GM21528 (cell line): ENCODE measurements at regions not wholly inside any gene's neighbourhood (a gene's known extent, or its start where the extent isn't known, plus 50 kb on each side); places are given as distances from the start of the nearest gene placed in this dataset.
"Not testable (repeated sequence)": the region's sequence is repeated elsewhere in the genome, so short reads cannot be mapped to it uniquely, and the experiment has no call there.

Experiments used
- ATAC-seq: cut with Tn5 transposase; IDR thresholded peaks from one replicate; pipeline ENCODE4 v1.9.1; 2021; ENCODE audit warnings: mild to moderate bottlenecking, moderate library complexity; ENCODE audit not compliant: unreplicated experiment, low FRiP score

GRCh38 chr16:66127459-66128370 is 238.8 kb upstream of the CDH5 start:
- no peak for ATAC-seq

- ATAC-seq = no peak
Observed at GRCh38 chr16:66121466-66121865, 245.0 kb upstream of the CDH5 start.

- no peak for ATAC-seq
Observed at GRCh38 chr16:66120656-66121055, 245.8 kb upstream of the CDH5 start.

- no peak for ATAC-seq
Observed at GRCh38 chr16:66116163-66117002, 250.1 kb upstream of the CDH5 start.

DNA sequence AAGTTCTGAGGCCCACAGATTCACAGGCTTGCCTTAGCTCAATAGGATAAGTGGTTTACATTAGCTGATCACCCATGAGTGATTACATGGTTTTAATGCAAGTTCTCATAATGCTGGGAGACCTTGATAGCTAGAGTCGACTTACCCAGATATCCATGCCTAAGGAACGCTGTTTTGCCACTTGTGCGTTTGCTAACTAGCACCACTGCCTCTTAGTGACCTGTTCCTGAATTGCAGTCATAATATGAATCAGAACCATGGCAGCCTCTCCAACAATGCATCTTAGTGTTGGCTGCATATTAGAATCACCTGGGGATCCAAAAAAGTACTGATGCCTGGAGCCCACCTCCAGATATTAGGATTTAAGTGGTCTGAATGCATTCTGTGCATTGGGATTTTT is 251.1 kb upstream of the CDH5 start:
- no peak for ATAC-seq

DNA sequence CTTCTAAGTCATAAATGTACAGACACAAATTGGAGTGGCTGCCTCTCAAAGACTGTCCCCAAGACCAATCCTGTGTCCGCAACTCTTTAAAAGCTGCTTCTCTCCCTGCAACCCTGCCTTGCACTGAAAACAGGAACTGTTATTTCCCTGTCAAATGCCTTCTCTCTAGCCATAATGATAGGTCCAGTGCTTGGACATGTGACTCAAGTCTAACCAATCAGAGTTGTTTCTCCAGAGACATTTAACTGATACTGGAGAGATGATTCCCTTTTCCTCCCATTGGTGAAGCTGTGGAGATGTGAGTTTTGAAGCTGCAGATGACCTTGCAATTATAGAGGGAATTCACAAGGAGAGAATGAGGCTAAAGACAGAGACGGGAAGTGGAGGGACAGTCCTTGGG is 253.3 kb upstream of the CDH5 start:
- no peak for ATAC-seq

DNA sequence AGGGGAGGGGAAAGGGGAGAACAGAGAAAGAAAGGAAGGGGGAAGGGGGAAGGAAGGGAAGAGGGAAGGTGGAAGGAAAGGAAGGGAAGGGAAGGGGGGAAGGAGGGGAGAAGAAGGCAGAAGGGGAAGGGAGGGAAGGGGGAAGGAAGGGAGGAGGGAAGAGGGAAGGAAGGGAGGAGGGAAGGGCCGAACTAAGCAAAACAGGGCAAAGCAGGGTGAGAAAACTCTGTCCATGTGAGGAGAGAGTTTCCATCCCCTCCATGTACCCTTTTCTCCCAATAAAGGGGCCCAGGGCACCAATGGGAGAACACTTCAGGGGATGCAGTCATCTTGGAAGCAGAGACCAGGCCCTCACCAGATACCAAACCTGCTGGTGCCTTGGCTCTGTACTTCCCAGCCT is 256.8 kb upstream of the CDH5 start:
- ATAC-seq = no peak

DNA sequence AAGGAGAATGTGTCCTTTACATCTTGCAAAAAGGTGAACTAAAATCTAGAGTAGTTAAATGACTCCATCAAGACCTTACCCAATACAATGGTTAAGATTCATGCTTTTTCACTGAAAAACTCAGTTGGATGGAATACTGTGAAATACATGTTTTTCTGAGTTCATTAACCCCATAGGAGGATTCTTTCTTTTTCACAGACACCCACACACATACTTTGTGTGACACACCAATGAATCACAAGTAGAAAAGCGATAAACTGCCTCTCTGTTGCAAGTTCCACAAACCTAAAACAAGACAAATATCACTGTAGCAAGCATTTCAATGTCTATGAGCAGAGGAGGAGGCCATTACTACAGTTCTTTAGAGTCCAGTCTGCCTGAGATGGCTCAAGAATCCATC is 258.8 kb upstream of the CDH5 start:
- ATAC-seq = no peak

- ATAC-seq = no peak
Observed at GRCh38 chr16:66103211-66103610, 263.3 kb upstream of the CDH5 start.

DNA sequence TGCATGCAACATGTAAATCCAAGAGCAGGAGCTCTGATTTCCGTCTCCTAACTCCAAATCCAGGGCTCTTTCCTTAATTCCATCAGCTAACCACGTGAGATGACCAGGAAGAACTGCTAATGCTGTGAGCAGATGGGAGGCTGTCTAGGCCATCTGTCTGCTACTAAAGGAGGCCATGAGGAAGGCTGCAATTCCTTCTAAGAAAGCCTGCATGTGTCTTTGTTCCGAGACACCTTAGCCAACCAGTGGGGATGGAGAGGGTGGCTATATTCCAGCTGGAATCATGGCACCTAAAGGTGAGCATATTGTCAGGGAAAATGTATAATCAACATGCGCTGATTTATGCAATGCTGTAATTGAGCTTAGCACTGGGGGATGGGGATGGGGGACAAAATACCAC is 267.2 kb upstream of the CDH5 start:
- no peak for ATAC-seq

- no peak for ATAC-seq
Observed at GRCh38 chr16:66097751-66098150, 268.7 kb upstream of the CDH5 start.

DNA sequence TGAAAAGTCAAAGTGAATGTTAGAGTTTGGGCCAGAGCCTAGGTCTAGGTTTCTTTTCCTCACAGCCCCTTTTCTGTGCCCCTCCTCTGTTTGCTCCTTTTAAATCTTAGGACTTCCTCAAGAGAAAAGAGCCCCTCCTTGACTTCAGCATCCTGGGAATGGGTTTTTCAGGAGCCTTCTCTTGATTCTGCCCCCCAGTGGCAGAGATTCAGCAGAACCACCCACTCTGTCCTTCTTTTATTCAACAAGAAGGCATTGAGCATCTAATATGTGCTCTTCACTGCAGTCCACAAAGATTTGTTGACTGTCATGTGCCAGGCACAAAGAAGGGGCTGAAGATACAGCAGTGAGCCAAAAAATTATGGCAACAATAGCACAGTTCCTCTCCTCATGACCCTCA is 270.8 kb upstream of the CDH5 start:
- no peak for ATAC-seq

DNA sequence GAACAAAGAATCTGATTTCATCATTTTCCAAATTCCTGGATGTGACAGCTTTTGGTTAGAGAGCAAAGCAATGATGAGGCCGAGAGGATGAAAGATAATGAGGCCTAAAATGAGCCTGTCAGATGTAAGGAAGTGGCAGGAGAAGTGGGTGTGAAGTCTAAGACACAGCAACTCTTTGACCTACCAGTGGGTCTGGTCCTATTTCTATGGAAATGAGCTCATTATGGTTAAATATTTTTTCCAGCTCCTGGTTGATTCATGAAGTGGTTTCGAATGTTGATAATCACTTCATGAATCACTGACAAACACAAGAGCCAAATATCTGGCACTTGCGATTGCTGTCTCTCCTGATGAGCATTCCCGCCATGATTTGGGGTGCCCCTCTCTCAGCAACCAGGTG is 273.3 kb upstream of the CDH5 start:
- ATAC-seq = no peak

DNA sequence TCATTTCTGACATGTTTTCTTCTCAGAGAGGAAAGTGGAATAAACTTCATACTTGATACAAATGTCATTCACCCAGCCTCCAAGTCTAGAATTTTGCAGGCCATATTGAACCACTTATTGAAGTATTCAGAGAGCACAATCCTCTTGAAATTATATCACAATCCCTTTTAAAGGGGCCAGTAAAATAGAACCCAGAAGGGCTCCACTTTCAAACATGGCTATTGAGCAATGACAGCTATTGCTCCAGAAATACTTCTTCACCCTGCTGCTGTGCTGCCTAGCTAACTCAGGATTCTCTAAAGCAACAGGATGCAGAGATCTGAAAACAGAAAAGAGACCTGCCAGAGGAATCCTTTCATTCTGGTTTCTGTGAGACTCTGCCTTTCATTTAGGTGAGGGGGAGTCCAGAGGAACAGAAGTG is 275.0 kb upstream of the CDH5 start:
- ATAC-seq = no peak

DNA sequence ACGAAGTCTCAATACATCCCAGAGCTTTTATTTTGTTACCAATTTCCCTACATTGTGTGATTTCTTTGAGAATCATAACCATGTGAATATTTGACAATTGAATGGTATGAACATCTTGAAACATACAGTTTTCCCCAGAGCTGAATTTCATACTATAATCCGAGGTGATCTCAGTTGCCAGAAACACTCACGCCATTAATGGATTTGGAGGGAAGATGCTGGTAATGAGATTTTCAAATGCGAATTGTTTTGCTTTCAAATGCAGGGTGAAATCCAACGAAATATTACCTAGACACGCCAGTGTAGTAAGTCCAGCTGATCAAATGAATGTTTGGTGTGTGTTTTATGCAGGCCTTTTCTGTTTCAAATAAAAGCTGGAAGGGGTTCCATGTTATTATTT is 277.8 kb upstream of the CDH5 start:
- ATAC-seq = no peak

GRCh38 chr16:66087308-66087707 is 279.2 kb upstream of the CDH5 start:
- no peak for ATAC-seq

GRCh38 chr16:66085651-66086050 is 280.8 kb upstream of the CDH5 start:
- ATAC-seq = no peak

DNA sequence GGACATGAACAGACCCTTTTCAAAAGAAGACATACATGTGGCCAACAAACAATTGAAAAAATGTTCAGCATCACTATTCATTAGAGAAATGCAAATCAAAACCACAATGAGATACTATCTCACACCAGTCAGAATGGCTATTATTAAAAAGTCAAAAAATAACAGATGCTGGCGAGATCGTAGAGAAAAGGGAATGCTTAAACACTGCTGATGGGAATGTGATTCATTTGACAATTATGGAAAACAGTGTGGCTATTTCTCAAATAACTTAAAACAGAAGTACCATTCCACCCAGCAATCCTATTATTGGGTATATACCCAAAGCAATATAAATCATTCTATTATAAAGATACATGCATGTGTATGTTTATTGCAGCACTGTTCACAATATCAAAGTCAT is 281.8 kb upstream of the CDH5 start:
- ATAC-seq = not testable (repeated sequence)

- ATAC-seq = no peak
Observed at GRCh38 chr16:66084306-66084705, 282.2 kb upstream of the CDH5 start.

DNA sequence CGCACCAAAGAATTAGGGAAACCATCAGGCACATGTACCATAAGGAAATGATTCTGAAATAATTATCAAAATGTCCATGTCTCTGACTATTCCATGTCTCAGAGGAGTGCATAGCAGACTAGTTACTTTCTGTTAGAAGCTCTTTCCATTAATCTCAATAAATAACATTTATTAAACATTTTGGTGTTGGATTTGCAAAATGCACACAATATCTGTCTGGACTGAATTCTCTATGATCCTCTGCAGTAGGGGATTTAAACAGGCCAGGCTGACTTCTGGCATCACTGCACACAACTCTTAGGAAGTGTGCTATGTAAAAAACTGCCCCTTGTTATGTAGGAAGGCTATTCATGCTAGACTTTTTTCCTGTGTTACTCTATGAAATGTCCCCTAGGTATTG is 283.3 kb upstream of the CDH5 start:
- ATAC-seq = no peak

GRCh38 chr16:66082424-66082823 is 284.1 kb upstream of the CDH5 start:
- ATAC-seq = no peak
